IMR-90 (cell line): ENCODE measurements at regions not wholly inside any gene's neighbourhood (a gene's known extent, or its start where the extent isn't known, plus 50 kb on each side); places are given as distances from the start of the nearest gene placed in this dataset.

Experiments
- ATAC-seq: fragments of 200-7000 bp; cut with Tn5 transposase; 2 replicates; pipeline ENCODE4 v1.9.1; 2020; ENCODE audit warnings: low read depth, mild to moderate bottlenecking, moderate library complexity
- BruUV-seq: library from RNA; stranded (reverse); fragments of 400-500 nt; replicated peaks from 2 replicates; lab custom pipeline; 2021; lab: Mats Ljungman, UMichigan
- CTCF ChIA-PET: fragments of 300-600 bp; formaldehyde crosslinking; extraction: SDS; loops from one replicate; lab custom pipeline; 2021; ENCODE audit warnings: antibody characterized with exemption; lab: Yijun Ruan, JAX
- POLR2A ChIA-PET: fragments of 300-600 bp; sonication (Branson Sonifier 250); formaldehyde crosslinking; loops from one replicate; lab custom pipeline; 2022; ENCODE audit warnings: antibody characterized with exemption; ENCODE audit not compliant: unreplicated experiment; lab: Charles Lee
- DNase-seq: peaks from one replicate; pipeline ENCODE4 v3.0.0; 2013
- H2AFZ ChIP-seq: replicated peaks from 2 replicates; pipeline ENCODE3; 2013; ENCODE audit warnings: low read length, mild to moderate bottlenecking; ENCODE audit not compliant: poor library complexity
- H2AK5ac ChIP-seq: 2 replicates; pipeline ENCODE4 v1.6.1; 2013; ENCODE audit warnings: low read depth, low read length, inconsistent platforms
- H2AK9ac ChIP-seq: replicated peaks from 2 replicates; pipeline ENCODE3; 2013; ENCODE audit warnings: mild to moderate bottlenecking, low read depth, low read length, moderate library complexity; ENCODE audit not compliant: poor library complexity
- H2BK120ac ChIP-seq: 2 replicates; pipeline ENCODE4 v1.6.1; 2013; ENCODE audit warnings: low read depth, low read length, inconsistent platforms
- H2BK15ac ChIP-seq: 3 replicates; pipeline ENCODE4 v1.6.1; 2013; ENCODE audit warnings: low read depth, low read length, inconsistent platforms
- H2BK20ac ChIP-seq: 2 replicates; pipeline ENCODE4 v1.6.1; 2013; ENCODE audit warnings: low read depth, mild to moderate bottlenecking, inconsistent platforms, low read length, moderate library complexity
- H2BK5ac ChIP-seq: 2 replicates; pipeline ENCODE4 v1.6.1; 2013; ENCODE audit warnings: mild to moderate bottlenecking, low read depth, low read length, inconsistent platforms; ENCODE audit not compliant: poor library complexity, severe bottlenecking
- H3K14ac ChIP-seq: replicated peaks from 2 replicates; pipeline ENCODE4 v1.6.1; 2013; ENCODE audit warnings: low read depth, low read length, inconsistent platforms
- H3K18ac ChIP-seq: 2 replicates; pipeline ENCODE4 v1.6.1; 2013; ENCODE audit warnings: low read depth, low read length, control low read depth
- H3K23ac ChIP-seq: 2 replicates; pipeline ENCODE4 v1.6.1; 2013; ENCODE audit warnings: low read depth, low read length, inconsistent platforms
- H3K27ac ChIP-seq: 2 replicates; pipeline ENCODE4 v1.5.1; 2013; ENCODE audit warnings: mild to moderate bottlenecking, control low read depth, low read length; ENCODE audit not compliant: insufficient read depth
- H3K27me3 ChIP-seq: 2 replicates; pipeline ENCODE4 v1.6.1; 2013; ENCODE audit warnings: low read length; ENCODE audit not compliant: control insufficient read depth, insufficient read depth
- H3K36me3 ChIP-seq: 2 replicates; pipeline ENCODE4 v1.6.1; 2013; ENCODE audit warnings: low read length, mixed read lengths; ENCODE audit not compliant: control insufficient read depth, insufficient read depth
- H3K4ac ChIP-seq: 2 replicates; pipeline ENCODE4 v1.6.1; 2013; ENCODE audit warnings: low read depth, low read length, inconsistent platforms
- H3K4me1 ChIP-seq: 2 replicates; pipeline ENCODE4 v1.6.1; 2013; ENCODE audit warnings: low read length, mixed read lengths; ENCODE audit not compliant: control insufficient read depth, insufficient read depth
- H3K4me2 ChIP-seq: 2 replicates; pipeline ENCODE4 v1.6.1; 2013; ENCODE audit warnings: low read depth, mild to moderate bottlenecking, control low read depth, low read length, moderate library complexity
- H3K4me3 ChIP-seq: 2 replicates; pipeline ENCODE4 v1.5.1; 2013; ENCODE audit warnings: low read depth, mild to moderate bottlenecking, control low read depth, low read length, moderate library complexity; ENCODE audit not compliant: insufficient read depth
- H3K56ac ChIP-seq: 2 replicates; pipeline ENCODE4 v1.6.1; 2013; ENCODE audit warnings: low read length, inconsistent platforms; ENCODE audit not compliant: insufficient read depth; ENCODE audit errors: extremely low read depth
- H3K79me1 ChIP-seq, 2 experiments: 2 replicates each; pipeline ENCODE4 v1.6.1; 2013; ENCODE audit warnings: low read length in 2 of 2, inconsistent platforms in 1 of 2, low read depth in 1 of 2
- H3K9ac ChIP-seq: 2 replicates; pipeline ENCODE4 v1.6.1; 2013; ENCODE audit warnings: low read depth, low read length, control low read depth
- H3K9me1 ChIP-seq: 2 replicates; pipeline ENCODE4 v1.6.1; 2013; ENCODE audit warnings: low read length, inconsistent platforms; ENCODE audit not compliant: insufficient read depth
- H3K9me3 ChIP-seq: 2 replicates; pipeline ENCODE4 v1.6.1; 2013; ENCODE audit warnings: low read length; ENCODE audit not compliant: control insufficient read depth, insufficient read depth
- H4K20me1 ChIP-seq: 2 replicates; pipeline ENCODE4 v1.6.1; 2013; ENCODE audit warnings: low read length, inconsistent platforms; ENCODE audit not compliant: insufficient read depth
- H4K5ac ChIP-seq: 2 replicates; pipeline ENCODE4 v1.6.1; 2013; ENCODE audit warnings: mild to moderate bottlenecking, low read depth, low read length, control low read depth
- H4K8ac ChIP-seq, 2 experiments: 2 replicates each; pipeline ENCODE4 v1.6.1; 2013; ENCODE audit warnings: low read depth in 2 of 2, low read length in 2 of 2, control low read depth in 1 of 2, inconsistent platforms in 1 of 2
- H4K91ac ChIP-seq: 2 replicates; pipeline ENCODE4 v1.6.1; 2013; ENCODE audit warnings: low read depth, low read length, inconsistent platforms; ENCODE audit not compliant: insufficient read depth
- BHLHE40 ChIP-seq: fragments of 150-350 bp; IDR thresholded peaks from 2 replicates; pipeline ENCODE4 v1.6.1; 2016; ENCODE audit warnings: mild to moderate bottlenecking, low read depth, low read length
- CEBPB ChIP-seq: IDR thresholded peaks from 2 replicates; pipeline ENCODE4 v1.6.1; 2012; ENCODE audit warnings: low read depth, low read length, improper control_type of control experiment
- CHD1 ChIP-seq: IDR thresholded peaks from 2 replicates; pipeline ENCODE4 v1.6.1; 2012; ENCODE audit warnings: low read depth, low read length, improper control_type of control experiment
- FOS ChIP-seq: fragments of 150-350 bp; IDR thresholded peaks from 2 replicates; pipeline ENCODE4 v1.6.1; 2016; ENCODE audit warnings: low read depth, low read length
- MAZ ChIP-seq: IDR thresholded peaks from 2 replicates; pipeline ENCODE4 v1.6.1; 2012; ENCODE audit warnings: low read depth, mild to moderate bottlenecking, low read length, improper control_type of control experiment, moderate library complexity, borderline replicate concordance
- MXI1 ChIP-seq: IDR thresholded peaks from 2 replicates; pipeline ENCODE4 v1.6.1; 2012; ENCODE audit warnings: low read depth, mild to moderate bottlenecking, low read length, moderate library complexity, borderline replicate concordance
- NFE2L2 ChIP-seq: fragments of 150-350 bp; IDR thresholded peaks from 2 replicates; pipeline ENCODE4 v1.6.1; 2016; ENCODE audit warnings: low read depth, mild to moderate bottlenecking, low read length
- POLR2A ChIP-seq: IDR thresholded peaks from 2 replicates; pipeline ENCODE4 v1.6.1; 2012; ENCODE audit warnings: mild to moderate bottlenecking, low read depth, low read length
- RAD21 ChIP-seq: IDR thresholded peaks from 2 replicates; pipeline ENCODE4 v1.6.1; 2012; ENCODE audit warnings: low read length, improper control_type of control experiment
- RCOR1 ChIP-seq: IDR thresholded peaks from 2 replicates; pipeline ENCODE4 v1.6.1; 2012; ENCODE audit warnings: mild to moderate bottlenecking, low read length, improper control_type of control experiment; ENCODE audit not compliant: insufficient replicate concordance
- SMC3 ChIP-seq: fragments of 150-350 bp; IDR thresholded peaks from 2 replicates; pipeline ENCODE4 v1.6.1; 2016; ENCODE audit warnings: low read depth, mild to moderate bottlenecking, antibody characterized with exemption, low read length, moderate library complexity
- USF2 ChIP-seq: fragments of 150-350 bp; IDR thresholded peaks from 2 replicates; pipeline ENCODE4 v1.6.1; 2017; ENCODE audit warnings: mild to moderate bottlenecking, antibody characterized with exemption, low read length, low read depth
- WGBS, 2 experiments: methylation state at CpG; one replicate each; pipeline versions ENCODE4 v1.1.5 to v1.1.7; 2013; ENCODE audit warnings: missing lambda C conversion rate in 2 of 2; ENCODE audit not compliant: insufficient read length in 1 of 2; ENCODE audit errors: extremely low coverage in 2 of 2; 5-methylcytosine and 5-hydroxymethylcytosine counted together
- dilution Hi-C: fragments of 300-500 bp; cut with HindIII; formaldehyde crosslinking; loops from one replicate; pipeline ENCODE4 v1.14.3; 2018; ENCODE audit warnings: low sequenced_read_pairs; ENCODE audit not compliant: unreplicated experiment
- in situ Hi-C: fragments of 300-500 bp; cut with MboI; formaldehyde crosslinking; loops from 3 replicates; pipeline ENCODE4 v1.14.3; 2019; ENCODE audit warnings: low sequenced_read_pairs, inconsistent platforms, mixed read lengths
- intact Hi-C: fragments of 100-400 bp; cut with micrococcal nuclease; formaldehyde crosslinking; loops from 2 replicates; pipeline ENCODE4 v1.10.0; 2022
- TF ChIP-seq, protein P1 (sequence below): fragments of 150-350 bp; IDR thresholded peaks from 2 replicates; pipeline ENCODE4 v1.6.1; 2016; ENCODE audit warnings: low read depth, mild to moderate bottlenecking, low read length, moderate library complexity, borderline replicate concordance

GRCh38 chr11:37230865-37231264 is 632.8 kb upstream of the RAG2 start:
- Histone ChIP-seq H2BK120ac (no peak overlapping the region), H2AK5ac (no peak overlapping the region), H3K4ac (no peak overlapping the region), H2BK20ac (no peak overlapping the region), H3K9me3 (0 out of 2 replicates have a peak, but pooled peaks cover 2% of the 10 kb centered on the region), H3K56ac (no peak overlapping the region), H2BK15ac (no peak overlapping the region), H3K9me1 (no peaks in the 10 kb centered on the region), H3K4me3 (no peak overlapping the region), H3K23ac (no peak overlapping the region), H3K4me2 (no peak overlapping the region), H3K4me1 (no peaks in the 10 kb centered on the region), H4K5ac (no peak overlapping the region), H3K79me1 (no peaks in the 10 kb centered on the region), H4K20me1 (no peaks in the 10 kb centered on the region), H3K36me3 (no peaks in the 10 kb centered on the region), H3K27me3 (no peaks in the 10 kb centered on the region), H2BK5ac (no peak overlapping the region), H4K91ac (no peak overlapping the region), H3K9ac (no peak overlapping the region), H3K14ac (no peak overlapping the region), H2AFZ (no peak overlapping the region), H2AK9ac (no peak overlapping the region), H4K8ac (no peak overlapping the region), H3K27ac (no peak overlapping the region), H3K18ac (no peak overlapping the region)
- intact Hi-C loops (no loop called here), dilution Hi-C loops (no loop called here), in situ Hi-C loops (no loop called here)
- ATAC-seq: no peak
- BruUV-seq: no TSS peak
- TF ChIP-seq MAZ (no peak), FOS (no peak), BHLHE40 (no peak), POLR2A (no peak), USF2 (no peak), RCOR1 (no peak), CEBPB (no peak), MXI1 (no peak), SMC3 (no peak), CHD1 (no peak), NFE2L2 (no peak), RAD21 (no peak)
- TF ChIP-seq, protein P1, sequence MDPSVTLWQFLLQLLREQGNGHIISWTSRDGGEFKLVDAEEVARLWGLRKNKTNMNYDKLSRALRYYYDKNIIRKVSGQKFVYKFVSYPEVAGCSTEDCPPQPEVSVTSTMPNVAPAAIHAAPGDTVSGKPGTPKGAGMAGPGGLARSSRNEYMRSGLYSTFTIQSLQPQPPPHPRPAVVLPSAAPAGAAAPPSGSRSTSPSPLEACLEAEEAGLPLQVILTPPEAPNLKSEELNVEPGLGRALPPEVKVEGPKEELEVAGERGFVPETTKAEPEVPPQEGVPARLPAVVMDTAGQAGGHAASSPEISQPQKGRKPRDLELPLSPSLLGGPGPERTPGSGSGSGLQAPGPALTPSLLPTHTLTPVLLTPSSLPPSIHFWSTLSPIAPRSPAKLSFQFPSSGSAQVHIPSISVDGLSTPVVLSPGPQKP: no peak
- no peak for DNase-seq
- ChIA-PET POLR2A (no interaction called here), CTCF (no interaction called here)
- WGBS, 2 experiments: no CpG with 5 or more reads among the region's 1 CpG
